SK-N-SH treated with all-trans-retinoic acid at 6 μM for 48 hours (cell line): ENCODE measurements at regions not wholly inside any gene's neighbourhood (a gene's known extent, or its start where the extent isn't known, plus 50 kb on each side); places are given as distances from the start of the nearest gene placed in this dataset.

Experiments used
- ATAC-seq: fragments of 200-7000 bp; cut with Tn5 transposase; 3 replicates; pipeline ENCODE4 v1.9.1; 2020; ENCODE audit warnings: mild to moderate bottlenecking, moderate library complexity
- ARNTL ChIP-seq: fragments of 450-650 bp; formaldehyde crosslinking; IDR thresholded peaks from 2 replicates; pipeline ENCODE4 v1.5.0; 2020; ENCODE audit warnings: low read depth, mild to moderate bottlenecking, moderate library complexity, borderline replicate concordance
- BACH2 ChIP-seq: fragments of 250-450 bp; sonication (Bioruptor Pico); IDR thresholded peaks from 2 replicates; pipeline ENCODE4 v1.9.0; 2021; ENCODE audit warnings: mild to moderate bottlenecking, borderline replicate concordance
- CSDC2 ChIP-seq: fragments of 250-450 bp; sonication (Bioruptor Pico); IDR thresholded peaks from 2 replicates; pipeline ENCODE4 v1.5.0; 2020; ENCODE audit warnings: mild to moderate bottlenecking, moderate library complexity
- GLIS3 ChIP-seq: fragments of 250-450 bp; sonication (Bioruptor Pico); IDR thresholded peaks from 2 replicates; pipeline ENCODE4 v1.5.0; 2020; ENCODE audit warnings: mild to moderate bottlenecking, moderate library complexity
- ISL1 ChIP-seq: fragments of 250-450 bp; sonication (Bioruptor Pico); IDR thresholded peaks from 2 replicates; pipeline ENCODE4 v2.1.2; 2022; ENCODE audit warnings: mild to moderate bottlenecking, moderate library complexity
- OSR1 ChIP-seq: fragments of 250-450 bp; sonication (Bioruptor Pico); IDR thresholded peaks from 2 replicates; pipeline ENCODE4 v1.8.0; 2022; ENCODE audit warnings: moderate library complexity, mild to moderate bottlenecking, inconsistent platforms
- PPARA ChIP-seq: fragments of 250-450 bp; sonication (Bioruptor Pico); IDR thresholded peaks from 2 replicates; pipeline ENCODE4 v1.5.0; 2020; ENCODE audit warnings: mild to moderate bottlenecking, borderline replicate concordance
- RARB ChIP-seq: fragments of 250-450 bp; sonication (Bioruptor Pico); IDR thresholded peaks from 2 replicates; pipeline ENCODE4 v1.8.0; 2021; ENCODE audit warnings: mild to moderate bottlenecking, moderate library complexity
- SNAI2 ChIP-seq: fragments of 250-450 bp; sonication (Bioruptor Pico); IDR thresholded peaks from 2 replicates; pipeline ENCODE4 v1.5.0; 2020; ENCODE audit warnings: mild to moderate bottlenecking, moderate library complexity
- TCF4 ChIP-seq: fragments of 250-450 bp; sonication (Bioruptor Pico); IDR thresholded peaks from 2 replicates; pipeline ENCODE4 v1.8.0; 2021; ENCODE audit warnings: mild to moderate bottlenecking, moderate library complexity, borderline replicate concordance
- ZC3H10 ChIP-seq: fragments of 250-450 bp; sonication (Bioruptor Pico); IDR thresholded peaks from 2 replicates; pipeline ENCODE4 v1.5.1; 2021; ENCODE audit warnings: mild to moderate bottlenecking, moderate library complexity
- ZFP3 ChIP-seq: fragments of 250-450 bp; sonication (Bioruptor Pico); IDR thresholded peaks from 2 replicates; pipeline ENCODE4 v1.5.0; 2020; ENCODE audit warnings: mild to moderate bottlenecking, moderate library complexity
- ZFP30 ChIP-seq: fragments of 450-650 bp; formaldehyde crosslinking; IDR thresholded peaks from 2 replicates; pipeline ENCODE4 v1.5.0; 2022; ENCODE audit warnings: mild to moderate bottlenecking, moderate library complexity
- ZNF565 ChIP-seq: fragments of 450-650 bp; formaldehyde crosslinking; conservative IDR thresholded peaks from 2 replicates; pipeline ENCODE4 v1.5.0; 2020; ENCODE audit warnings: low read depth, mild to moderate bottlenecking, moderate library complexity
- ZNF70 ChIP-seq: fragments of 450-650 bp; formaldehyde crosslinking; IDR thresholded peaks from 2 replicates; pipeline ENCODE4 v1.5.0; 2020; ENCODE audit warnings: mild to moderate bottlenecking, moderate library complexity
- ZNF8 ChIP-seq: fragments of 450-650 bp; formaldehyde crosslinking; IDR thresholded peaks from 2 replicates; pipeline ENCODE4 v1.5.0; 2020; ENCODE audit warnings: mild to moderate bottlenecking, moderate library complexity
- TF ChIP-seq, protein P1 (sequence below): fragments of 250-450 bp; sonication (Bioruptor Pico); IDR thresholded peaks from 2 replicates; pipeline ENCODE4 v1.5.0; 2020; ENCODE audit warnings: mild to moderate bottlenecking, moderate library complexity
- TF ChIP-seq, protein P2 (sequence below): fragments of 250-450 bp; sonication (Bioruptor Pico); IDR thresholded peaks from 2 replicates; pipeline ENCODE4 v1.8.0; 2020; ENCODE audit warnings: mild to moderate bottlenecking, moderate library complexity, borderline replicate concordance
- TF ChIP-seq, protein P3 (sequence below): fragments of 250-450 bp; sonication (Bioruptor Pico); IDR thresholded peaks from 2 replicates; pipeline ENCODE4 v1.5.1; 2020; ENCODE audit warnings: low read depth, mild to moderate bottlenecking, moderate library complexity
- TF ChIP-seq, protein P4 (sequence below): fragments of 250-450 bp; sonication (Bioruptor Pico); IDR thresholded peaks from 2 replicates; pipeline ENCODE4 v1.5.1; 2021; ENCODE audit warnings: mild to moderate bottlenecking, moderate library complexity

DNA sequence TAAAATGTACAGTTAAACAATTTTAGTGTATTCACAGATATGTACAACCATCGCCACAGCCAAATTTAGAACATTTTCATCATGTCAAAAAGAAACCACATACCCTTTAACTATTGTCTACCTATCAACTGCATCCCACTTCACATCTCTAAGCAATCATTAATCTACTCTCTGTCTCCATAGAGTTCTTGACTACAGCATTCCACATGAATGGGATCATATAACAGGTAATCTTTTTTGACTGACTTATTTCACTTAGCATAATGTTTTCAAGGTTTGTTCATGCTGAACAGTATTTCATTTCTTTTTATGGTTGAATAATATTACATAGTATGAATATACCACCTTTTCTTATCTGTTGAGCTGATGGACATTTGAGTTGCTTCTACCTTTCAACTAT, 281.4 kb upstream of the EDA2R start:
- TF ChIP-seq ZNF70 (CRISPR knock-in tag) (no peak), PPARA (CRISPR knock-in tag) (no peak), ISL1 (CRISPR knock-in tag) (no peak), ZC3H10 (CRISPR knock-in tag) (no peak), OSR1 (CRISPR knock-in tag) (no peak), GLIS3 (no peak), BACH2 (CRISPR knock-in tag) (no peak), RARB (no peak), ARNTL (no peak), ZFP3 (CRISPR knock-in tag) (no peak), ZNF565 (CRISPR knock-in tag) (no peak)
- TF ChIP-seq, protein P1, sequence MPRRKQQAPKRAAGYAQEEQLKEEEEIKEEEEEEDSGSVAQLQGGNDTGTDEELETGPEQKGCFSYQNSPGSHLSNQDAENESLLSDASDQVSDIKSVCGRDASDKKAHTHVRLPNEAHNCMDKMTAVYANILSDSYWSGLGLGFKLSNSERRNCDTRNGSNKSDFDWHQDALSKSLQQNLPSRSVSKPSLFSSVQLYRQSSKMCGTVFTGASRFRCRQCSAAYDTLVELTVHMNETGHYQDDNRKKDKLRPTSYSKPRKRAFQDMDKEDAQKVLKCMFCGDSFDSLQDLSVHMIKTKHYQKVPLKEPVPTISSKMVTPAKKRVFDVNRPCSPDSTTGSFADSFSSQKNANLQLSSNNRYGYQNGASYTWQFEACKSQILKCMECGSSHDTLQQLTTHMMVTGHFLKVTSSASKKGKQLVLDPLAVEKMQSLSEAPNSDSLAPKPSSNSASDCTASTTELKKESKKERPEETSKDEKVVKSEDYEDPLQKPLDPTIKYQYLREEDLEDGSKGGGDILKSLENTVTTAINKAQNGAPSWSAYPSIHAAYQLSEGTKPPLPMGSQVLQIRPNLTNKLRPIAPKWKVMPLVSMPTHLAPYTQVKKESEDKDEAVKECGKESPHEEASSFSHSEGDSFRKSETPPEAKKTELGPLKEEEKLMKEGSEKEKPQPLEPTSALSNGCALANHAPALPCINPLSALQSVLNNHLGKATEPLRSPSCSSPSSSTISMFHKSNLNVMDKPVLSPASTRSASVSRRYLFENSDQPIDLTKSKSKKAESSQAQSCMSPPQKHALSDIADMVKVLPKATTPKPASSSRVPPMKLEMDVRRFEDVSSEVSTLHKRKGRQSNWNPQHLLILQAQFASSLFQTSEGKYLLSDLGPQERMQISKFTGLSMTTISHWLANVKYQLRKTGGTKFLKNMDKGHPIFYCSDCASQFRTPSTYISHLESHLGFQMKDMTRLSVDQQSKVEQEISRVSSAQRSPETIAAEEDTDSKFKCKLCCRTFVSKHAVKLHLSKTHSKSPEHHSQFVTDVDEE: no peak
- TF ChIP-seq, protein P2, sequence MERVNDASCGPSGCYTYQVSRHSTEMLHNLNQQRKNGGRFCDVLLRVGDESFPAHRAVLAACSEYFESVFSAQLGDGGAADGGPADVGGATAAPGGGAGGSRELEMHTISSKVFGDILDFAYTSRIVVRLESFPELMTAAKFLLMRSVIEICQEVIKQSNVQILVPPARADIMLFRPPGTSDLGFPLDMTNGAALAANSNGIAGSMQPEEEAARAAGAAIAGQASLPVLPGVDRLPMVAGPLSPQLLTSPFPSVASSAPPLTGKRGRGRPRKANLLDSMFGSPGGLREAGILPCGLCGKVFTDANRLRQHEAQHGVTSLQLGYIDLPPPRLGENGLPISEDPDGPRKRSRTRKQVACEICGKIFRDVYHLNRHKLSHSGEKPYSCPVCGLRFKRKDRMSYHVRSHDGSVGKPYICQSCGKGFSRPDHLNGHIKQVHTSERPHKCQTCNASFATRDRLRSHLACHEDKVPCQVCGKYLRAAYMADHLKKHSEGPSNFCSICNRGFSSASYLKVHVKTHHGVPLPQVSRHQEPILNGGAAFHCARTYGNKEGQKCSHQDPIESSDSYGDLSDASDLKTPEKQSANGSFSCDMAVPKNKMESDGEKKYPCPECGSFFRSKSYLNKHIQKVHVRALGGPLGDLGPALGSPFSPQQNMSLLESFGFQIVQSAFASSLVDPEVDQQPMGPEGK (CRISPR knock-in tag): no peak
- TF ChIP-seq, protein P3, sequence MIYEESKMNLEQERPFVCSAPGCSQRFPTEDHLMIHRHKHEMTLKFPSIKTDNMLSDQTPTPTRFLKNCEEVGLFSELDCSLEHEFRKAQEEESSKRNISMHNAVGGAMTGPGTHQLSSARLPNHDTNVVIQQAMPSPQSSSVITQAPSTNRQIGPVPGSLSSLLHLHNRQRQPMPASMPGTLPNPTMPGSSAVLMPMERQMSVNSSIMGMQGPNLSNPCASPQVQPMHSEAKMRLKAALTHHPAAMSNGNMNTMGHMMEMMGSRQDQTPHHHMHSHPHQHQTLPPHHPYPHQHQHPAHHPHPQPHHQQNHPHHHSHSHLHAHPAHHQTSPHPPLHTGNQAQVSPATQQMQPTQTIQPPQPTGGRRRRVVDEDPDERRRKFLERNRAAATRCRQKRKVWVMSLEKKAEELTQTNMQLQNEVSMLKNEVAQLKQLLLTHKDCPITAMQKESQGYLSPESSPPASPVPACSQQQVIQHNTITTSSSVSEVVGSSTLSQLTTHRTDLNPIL (CRISPR knock-in tag): no peak
- TF ChIP-seq, protein P4, sequence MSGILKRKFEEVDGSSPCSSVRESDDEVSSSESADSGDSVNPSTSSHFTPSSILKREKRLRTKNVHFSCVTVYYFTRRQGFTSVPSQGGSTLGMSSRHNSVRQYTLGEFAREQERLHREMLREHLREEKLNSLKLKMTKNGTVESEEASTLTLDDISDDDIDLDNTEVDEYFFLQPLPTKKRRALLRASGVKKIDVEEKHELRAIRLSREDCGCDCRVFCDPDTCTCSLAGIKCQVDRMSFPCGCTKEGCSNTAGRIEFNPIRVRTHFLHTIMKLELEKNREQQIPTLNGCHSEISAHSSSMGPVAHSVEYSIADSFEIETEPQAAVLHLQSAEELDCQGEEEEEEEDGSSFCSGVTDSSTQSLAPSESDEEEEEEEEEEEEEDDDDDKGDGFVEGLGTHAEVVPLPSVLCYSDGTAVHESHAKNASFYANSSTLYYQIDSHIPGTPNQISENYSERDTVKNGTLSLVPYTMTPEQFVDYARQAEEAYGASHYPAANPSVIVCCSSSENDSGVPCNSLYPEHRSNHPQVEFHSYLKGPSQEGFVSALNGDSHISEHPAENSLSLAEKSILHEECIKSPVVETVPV: no peak
- ATAC-seq: no peak

DNA sequence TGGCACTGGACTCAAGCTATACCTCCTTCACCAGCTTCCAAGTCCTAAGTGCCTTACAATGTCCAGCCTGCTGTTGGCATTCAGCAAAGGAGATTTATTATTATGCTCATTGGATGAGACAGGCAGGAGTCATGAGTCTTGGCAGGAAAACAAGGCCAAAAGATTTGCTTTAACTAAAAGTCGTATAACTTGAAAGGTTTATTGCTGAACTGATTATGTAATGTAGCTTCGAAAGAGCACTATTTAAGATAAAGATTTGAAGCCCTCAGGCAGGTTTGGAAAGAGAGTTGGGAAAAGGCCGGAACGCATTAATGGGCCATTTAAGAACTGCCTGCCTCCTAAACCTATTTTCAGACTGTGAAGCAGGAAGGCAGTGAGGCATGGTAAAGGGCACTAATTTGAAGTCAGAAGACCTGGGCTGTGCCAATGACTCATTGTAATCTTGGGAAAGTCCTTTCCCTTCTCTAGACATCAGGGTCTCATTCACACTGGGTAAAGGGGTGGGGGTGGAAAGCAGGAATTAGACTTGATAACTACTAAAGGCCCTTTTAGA, 280.5 kb upstream of the EDA2R start:
- no peak for ATAC-seq
- TF ChIP-seq SNAI2 (CRISPR knock-in tag) (no peak), ISL1 (CRISPR knock-in tag) (no peak), ZNF8 (CRISPR knock-in tag) (no peak), CSDC2 (CRISPR knock-in tag) (no peak), ARNTL (no peak), ZNF70 (CRISPR knock-in tag) (no peak)
- TF ChIP-seq, protein P3 (CRISPR knock-in tag): no peak
- TF ChIP-seq, protein P2 (CRISPR knock-in tag): no peak

DNA sequence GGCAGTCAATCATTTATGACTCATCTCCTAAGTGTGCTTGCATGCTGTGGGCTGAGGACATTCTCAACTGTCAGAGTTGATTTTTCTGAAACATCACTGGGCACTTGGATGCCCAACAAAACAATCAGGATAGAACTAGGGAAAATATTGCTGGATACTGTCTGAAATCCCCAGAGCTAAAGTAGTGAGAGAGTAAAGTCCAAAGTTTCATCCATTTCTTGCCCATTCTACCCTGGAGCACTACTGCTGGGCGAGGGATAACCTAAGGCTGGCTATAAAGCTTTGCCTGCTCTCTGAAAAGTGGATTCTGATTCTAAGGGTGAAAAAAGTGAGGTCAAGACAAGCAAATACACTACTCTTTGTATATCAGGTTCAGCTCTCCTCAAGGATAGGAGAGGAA, 279.6 kb upstream of the EDA2R start:
- TF ChIP-seq TCF4 (no peak), ZFP30 (no peak)
- ATAC-seq: no peak
